NCI-H2171 (cell line): ENCODE measurements at regions not wholly inside any gene's neighbourhood (a gene's known extent, or its start where the extent isn't known, plus 50 kb on each side); places are given as distances from the start of the nearest gene placed in this dataset.
"Not testable (repeated sequence)": the region's sequence is repeated elsewhere in the genome, so short reads cannot be mapped to it uniquely, and the experiment has no call there.

Experiments
- DNase-seq: peaks from one replicate; lab custom pipeline; 2025; lab: John Stamatoyannopoulos, UW

DNA sequence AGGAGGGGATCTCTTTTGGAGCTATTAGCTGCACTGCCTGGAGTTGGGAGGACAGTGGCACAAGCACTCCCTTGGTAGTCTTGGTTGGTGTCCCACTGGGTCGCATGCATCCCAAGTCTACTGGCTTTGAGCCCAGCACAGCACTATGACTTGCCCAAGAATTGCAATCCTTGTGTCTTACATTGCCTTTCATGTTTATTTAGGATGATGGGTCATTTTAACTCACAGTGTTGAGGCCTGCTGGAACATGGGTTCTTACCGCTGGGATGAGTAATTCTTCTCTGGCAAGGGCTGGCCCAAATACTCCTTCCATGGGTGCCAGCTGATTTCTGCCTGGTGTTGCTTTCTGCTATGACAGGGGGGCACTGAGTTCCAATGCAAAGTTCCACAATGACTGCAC lies 185.5 kb downstream of the TEX13C start:
- no peak for DNase-seq

DNA sequence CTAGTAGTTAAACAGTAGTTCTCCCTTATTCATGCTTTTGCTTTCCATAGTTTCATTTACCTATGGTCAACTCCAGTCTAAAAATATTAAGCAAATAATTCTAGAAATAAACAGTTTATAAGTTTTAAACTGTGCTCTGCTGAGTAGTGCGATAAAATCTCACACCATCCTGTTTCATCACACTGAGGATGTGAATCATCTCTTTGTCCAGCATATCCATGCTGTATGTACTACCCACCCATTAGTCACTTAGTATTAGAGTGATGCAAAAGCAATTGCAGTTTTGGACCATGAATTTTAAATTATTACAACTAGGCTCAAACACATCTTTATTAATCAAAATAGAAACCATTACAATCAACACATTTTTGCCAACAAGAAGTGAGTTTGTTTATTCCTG lies 187.4 kb downstream of the TEX13C start:
- DNase-seq: no peak

DNA sequence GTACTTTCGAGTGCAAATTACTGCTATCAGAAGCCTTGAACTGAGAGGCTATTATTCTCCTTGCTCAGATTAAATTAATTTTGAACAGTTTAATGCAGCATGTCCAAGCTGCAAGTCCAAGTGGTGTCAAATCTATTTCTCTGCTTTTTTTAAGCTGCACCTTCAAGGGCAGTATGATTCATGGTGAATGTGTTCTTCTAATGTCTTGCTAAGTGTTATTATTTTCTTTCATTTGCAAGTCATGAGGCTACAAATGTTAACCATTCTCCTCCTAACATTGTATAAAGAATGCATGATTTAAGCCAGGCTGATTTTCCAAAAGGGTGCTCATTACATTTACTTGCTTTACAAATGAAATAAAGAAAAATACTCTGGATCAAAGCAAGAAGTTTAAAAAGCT lies 200.4 kb downstream of the TEX13C start:
- DNase-seq: no peak

DNA sequence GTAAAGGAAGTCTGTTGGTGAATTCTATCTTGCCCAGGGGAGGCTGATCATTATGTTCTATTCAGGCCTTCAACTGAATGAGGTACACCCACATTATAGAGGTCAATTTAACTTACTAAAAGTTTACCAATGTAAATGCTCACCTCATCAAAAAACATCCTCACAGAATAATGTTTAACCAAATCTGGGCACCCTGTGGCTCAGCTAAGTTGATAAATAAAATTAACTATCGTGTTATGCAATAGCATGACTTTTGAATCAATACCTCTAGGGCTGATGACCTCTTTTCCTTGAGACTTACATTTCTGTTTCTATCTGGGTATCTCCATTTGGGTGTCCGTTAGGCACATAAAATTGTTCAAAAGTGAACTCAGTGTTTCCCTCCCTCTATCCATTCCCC lies 203.1 kb downstream of the TEX13C start:
- DNase-seq: no peak

DNA sequence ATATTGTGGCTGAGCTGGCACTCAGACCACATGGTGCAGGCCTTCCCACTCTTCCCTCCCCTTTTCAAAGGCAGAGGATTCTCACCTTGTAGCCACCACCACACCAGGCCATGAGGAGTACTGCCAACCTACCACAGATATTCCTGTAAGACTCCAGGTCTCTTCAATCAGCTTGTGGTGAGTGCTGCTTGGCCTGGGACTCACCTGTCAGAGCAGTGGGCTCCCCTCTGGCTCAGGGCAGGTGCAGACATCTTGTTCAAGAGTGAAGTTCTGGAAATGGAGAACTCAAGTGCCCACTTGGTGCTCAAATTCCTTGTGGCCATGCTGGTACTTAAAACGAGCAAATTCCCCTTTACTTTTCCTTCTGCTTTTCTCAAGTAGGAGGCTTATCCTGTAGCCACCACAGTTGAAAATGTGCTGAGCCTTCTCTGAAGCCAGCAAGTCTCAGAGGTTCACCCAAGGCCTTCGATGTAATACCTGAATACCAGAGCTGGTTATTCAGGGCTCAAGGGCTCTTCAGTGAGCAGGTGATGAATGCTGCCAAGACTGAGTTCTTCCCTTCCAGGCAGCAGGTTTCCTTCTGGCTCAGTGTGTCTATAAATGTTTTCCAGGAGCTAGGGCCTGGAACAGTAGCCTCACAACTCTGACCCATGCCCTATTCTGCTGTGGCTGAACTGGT lies 212.9 kb downstream of the TEX13C start:
- DNase-seq: no peak

DNA sequence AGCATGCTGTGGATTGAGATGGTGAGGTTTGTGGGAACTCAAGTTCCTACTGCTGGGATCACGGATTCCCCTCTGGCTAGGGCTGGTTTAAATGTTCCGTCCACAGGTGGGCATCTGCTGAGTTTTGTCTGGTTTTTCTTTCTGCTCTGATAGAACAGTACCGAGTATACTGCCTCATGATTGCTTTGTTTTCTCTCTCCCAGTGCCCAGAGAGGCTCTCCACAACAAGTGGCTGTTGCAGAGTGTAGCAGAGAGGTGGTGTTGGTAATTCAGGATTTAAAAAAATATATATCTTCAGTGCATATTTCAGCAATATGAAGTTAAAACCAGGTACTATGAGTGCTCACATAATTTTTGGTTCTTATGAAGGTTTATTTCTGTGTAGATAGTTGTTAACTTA lies 213.7 kb downstream of the TEX13C start:
- DNase-seq: no peak

DNA sequence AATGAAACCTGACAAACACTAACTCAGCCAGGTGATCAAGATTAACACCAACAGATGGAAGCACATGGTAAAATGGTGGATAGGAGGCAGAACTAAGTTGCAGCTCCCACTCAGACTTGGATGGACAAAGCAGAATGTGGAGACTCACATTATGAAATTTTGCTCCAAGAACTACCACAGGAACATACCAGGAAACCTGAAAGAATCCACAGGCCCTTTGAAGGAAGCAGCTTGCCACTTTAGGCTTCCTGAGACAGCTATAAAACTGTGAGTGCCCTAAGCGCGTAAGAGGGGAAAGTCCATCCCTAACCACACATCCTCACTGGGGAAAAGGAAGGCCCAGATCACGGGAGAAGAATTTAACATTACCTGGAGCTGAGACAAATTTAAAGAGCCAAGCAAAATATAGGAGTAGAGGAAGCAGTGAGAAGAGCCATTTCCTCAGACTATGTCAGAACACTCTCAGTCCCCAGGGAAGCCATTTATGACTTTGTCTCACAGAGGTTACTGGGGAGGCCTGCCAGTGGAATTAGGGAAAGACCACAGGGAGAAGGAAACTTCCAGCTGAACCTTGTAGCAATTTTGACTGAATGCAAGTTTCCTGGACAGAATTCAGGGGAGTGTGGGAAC lies 224.5 kb downstream of the TEX13C start:
- DNase-seq: no peak

DNA sequence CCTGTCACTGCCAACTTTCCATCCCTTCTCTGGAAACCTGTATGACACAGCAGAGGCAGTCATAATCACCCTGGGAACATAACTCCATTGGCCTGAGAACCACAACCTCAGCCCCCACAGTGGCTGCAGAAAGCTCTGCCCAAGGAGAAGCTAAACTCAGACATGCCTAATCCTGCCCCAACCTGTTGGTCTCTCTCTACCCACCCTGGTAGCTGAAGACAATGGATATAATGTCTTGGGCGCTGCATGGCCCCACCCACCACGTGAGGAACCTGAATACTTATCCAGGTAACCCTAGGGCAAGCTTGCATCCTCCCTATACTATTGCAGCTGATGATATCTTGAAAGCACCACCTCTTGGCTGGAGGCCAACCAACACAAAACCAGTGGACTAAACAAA lies 225.2 kb downstream of the TEX13C start:
- DNase-seq: no peak

DNA sequence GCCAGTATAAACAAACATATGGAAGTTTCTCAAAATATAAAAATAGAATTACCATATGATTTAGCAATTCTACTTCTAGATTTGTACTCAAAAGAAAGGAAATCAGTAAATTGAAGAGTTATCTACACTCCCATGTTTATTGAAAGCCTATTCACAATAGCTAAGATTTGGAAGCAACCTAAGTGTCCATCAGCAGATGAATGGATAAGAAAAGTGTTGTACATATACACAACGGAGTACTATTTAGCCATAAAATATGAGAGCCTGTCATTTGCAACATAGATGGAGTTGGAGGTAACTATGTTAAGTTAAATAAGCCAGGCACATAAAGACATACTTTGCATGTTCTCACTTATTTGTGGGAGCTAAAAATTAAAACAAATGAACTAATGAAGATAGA lies 257.8 kb downstream of the TEX13C start:
- no peak for DNase-seq

DNA sequence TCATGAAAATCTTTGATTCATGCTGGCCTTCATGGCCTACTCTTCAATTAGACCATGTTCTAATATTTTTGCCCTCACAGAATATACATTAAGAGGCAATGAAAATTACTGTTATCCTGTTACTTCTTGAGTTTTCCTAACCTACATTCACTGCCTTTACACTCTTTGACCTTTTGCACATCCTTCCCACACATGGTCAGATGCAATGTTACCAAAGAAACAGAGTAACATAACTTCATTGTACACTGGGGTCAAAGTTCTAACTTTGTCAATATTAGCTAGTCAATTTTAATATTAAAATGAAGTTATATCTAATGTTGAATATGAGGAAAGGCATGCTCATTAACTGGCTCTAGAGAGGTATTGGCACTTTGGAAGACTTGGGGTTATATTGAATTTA lies 284.8 kb downstream of the TEX13C start:
- no peak for DNase-seq

DNA sequence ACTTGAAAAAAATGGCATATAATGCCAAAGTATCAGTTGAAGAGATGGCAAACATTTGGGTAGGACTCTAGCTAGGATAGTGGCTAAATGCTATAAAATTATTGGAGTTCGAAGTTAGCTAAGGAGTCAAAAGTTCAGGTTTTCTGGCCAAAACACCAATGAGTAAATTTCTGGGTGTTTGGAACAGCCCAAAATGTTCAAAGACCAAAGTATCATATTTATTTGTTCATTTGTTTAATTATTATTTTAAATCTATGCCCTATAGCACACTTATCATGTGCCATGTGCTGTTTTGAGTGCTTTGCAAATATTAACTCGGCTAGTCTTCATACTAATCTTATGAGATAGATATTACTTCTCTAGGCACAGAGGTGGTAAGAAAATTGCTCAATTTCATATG lies 285.5 kb downstream of the TEX13C start:
- no peak for DNase-seq

DNA sequence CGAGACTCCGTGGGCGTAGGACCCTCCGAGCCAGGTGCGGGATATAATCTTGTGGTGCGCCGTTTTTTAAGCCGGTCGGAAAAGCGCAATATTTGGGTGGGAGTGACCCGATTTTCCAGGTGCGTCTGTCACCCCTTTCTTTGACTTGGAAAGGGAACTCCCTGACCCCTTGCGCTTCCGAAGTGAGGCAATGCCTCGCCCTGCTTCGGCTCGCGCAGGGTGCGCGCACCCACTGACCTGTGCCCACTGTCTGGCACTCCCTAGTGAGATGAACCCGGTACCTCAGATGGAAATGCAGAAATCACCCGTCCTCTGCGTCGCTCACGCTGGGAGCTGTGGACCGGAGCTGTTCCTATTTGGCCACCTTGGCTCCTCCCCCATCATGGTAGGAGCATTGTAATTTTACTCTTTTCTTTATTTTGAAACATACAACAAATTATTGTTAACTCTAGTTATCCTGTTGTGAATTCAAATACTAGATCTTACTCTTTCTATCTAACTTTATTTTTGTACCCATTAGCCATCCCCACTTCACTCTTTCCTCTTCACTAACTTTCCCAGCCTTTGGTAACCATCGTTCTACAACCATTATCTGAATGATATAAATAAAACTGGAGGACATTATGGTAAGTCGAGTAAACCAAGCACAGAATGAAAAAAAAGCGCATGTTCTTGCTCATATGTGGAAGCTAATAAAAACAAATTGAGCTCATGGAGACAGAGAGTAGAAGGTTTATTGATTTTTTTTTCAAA lies 295.1 kb downstream of the TEX13C start:
- not testable (repeated sequence) for DNase-seq

DNA sequence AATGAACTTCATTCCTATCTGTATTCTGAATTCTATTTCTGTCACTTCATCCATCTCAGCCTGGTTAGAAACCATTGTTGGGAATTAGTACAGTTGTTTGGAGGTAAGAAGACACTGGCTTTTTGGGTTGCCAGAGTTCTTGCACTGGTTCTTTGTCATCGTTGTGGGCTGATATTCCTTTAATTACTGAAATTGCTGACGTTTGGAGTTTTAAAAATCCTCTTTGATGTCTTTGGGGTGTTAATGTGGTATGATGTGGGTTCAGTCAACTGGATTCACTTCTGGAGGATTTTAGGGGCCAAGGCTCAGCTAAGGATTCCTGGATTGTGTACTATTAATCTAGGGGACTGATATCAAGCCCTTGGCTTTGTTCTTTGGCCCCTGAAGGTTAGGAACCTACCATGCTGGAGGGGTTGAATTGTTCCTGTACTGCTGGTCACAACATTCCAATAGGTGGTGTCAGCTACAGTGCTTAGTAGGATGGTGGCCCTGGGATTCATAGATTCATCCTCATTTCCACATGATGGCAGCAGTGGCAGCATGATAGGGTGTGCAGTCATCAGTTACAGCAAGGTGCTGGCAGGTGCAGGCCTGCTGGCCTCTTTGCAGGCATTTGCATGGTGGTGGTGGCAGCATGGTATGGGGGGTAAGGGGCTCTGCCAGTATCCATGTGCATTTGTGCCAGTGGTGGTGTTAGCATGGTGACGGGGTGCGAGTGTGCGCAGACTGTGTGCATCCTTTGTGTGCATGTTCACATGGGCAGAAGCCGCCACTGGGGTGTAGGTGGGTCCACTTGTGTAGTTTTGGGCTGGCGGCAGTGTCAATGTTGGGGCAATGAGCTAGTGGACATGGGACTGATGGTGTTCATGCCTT lies 301.3 kb downstream of the TEX13C start:
- no peak for DNase-seq

DNA sequence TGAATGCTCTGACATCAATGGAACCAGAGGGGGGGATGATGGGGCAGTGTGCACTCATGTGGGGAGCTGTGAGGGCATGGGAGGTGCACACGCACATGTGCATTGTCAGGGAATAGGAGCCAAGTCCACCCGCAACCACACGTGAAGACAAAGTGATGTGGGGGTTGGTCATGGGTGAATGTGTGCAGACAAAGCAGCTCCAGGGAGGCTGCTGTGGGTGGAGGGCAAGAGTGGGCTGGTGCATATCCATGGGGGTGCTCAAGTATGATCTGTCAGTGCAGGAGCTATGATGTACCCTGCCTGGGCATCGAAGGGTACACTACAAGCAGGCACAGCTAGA lies 301.9 kb downstream of the TEX13C start:
- DNase-seq: no peak

DNA sequence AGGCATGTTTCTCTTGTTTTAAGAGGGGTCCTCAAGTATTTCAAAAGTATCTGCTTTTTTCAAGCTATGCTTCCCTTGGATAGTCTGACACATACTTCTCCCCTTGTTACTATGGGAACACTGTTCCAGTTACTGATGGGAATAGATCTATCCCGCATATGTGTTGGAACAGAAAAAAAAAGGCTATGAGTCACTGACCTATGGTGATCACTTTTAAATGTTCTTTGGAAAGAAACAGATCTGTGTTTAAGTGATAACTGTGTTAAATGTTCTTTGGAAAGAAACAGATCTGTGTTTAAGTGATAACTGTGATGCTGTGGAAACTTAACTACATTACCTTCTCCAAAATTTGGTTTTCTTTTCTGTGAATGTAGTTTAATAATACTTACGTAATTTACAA lies 303.2 kb downstream of the TEX13C start:
- DNase-seq: no peak

DNA sequence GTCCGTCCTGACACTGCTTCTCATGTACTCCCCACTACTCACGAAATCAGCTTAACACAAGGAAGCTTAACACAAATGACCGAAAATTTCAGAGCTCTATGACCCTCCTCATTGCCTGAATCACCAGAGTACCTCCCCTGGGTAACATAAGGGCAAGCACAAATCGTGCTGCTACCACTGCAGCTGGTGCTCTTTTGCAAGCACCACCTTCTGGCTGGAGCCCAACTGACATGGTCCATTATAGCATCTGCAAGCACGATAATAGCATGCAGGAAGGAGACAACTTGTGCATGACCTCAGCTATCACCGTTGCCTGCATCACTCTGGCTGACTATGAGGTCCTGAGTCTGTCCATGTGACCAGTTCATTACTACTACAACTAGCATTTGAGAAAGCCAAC lies 308.0 kb downstream of the TEX13C start:
- DNase-seq: no peak

DNA sequence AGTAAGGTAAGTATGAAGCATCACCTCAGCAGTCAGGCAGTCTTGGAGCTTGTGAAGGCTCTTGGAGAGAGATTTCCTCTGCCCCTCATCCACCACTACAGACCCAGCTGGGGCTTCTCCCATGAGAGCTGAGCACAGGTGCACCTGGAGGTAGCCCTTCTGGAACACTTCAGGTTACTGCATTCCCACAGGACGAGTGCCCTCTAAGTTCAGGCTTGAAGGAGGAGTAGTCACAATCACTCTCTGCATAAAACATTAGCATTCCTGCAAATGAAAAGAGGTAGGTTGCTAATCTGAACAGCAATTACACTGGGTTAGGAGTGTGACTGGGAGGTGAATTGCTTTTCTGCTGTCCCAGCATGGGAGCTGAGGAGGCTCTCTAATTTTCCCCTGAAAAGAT lies 308.8 kb downstream of the TEX13C start:
- DNase-seq: no peak

DNA sequence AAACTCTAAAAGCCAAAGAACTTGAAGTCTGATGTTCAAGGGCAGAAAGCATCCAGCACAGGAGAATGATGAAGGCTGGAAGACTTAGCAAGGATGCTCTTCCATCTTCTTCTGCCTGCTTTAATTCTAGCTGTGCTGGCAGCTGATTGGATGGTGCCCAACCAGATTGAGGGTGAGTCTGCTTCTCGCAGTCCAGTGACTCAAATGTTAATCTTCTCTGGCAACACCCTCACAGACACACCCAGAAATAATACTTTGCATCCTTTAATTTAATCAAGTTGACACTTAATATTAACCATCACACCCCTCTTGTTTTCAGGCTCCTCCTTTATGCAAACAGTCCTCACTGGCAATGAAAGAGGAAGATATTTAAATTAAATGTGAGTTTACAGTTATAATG lies 321.7 kb downstream of the TEX13C start:
- no peak for DNase-seq

DNA sequence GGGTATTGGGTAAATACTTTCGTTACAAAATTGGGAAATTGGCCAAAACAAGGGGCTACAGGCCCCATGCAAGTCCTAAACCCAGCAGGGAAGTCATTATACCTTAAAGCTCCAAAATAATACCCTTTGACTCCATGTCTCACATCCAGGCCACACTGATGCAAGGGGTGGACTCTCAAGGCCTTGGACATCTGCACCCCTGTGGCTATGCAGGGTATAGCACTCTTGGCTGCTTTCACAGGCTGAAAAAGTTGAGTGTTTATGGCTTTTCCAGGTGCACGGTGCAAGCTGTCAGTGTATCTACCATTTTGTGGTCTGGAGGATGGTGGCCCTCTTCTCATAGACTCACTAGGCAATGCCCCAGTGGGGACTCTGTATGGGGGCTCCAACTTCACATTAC lies 326.5 kb downstream of the TEX13C start:
- DNase-seq: no peak

DNA sequence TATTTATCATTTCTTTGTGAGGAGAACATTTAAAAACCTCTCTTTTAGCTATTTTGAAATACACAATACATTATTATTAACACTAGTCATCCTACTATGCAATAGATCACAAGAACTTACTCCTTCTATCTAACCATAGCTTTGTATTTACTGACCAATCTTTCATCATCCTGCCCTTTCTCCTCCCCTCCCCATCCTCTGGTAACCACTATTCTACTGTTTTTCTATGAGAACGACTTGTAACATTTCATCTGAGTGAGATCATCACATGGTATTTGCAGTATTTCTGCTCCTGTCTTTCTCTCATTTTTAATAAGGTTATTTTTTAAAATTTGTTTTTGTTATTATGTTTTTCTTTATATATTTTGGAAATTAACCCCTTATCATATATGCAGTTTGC lies 331.8 kb downstream of the TEX13C start:
- DNase-seq: no peak

DNA sequence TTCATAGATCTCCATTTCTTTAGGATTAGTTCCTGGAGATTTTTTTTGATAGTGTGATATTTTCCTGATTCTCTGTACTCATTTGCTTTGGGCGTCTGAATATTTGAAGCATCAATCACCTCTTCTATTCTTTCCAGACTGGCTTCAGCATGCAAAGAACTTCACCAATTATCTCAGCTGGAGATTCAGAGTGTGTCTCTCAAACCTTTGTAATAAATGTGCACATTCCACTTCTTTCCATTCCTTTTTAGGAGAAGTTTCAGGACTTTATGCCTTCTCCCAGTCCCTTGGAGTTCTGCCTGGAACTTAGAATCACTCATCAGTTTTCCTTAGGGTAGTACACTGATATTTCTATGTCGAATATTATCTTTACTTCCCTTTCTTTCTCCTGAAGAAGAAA lies 334.8 kb downstream of the TEX13C start:
- DNase-seq: no peak

DNA sequence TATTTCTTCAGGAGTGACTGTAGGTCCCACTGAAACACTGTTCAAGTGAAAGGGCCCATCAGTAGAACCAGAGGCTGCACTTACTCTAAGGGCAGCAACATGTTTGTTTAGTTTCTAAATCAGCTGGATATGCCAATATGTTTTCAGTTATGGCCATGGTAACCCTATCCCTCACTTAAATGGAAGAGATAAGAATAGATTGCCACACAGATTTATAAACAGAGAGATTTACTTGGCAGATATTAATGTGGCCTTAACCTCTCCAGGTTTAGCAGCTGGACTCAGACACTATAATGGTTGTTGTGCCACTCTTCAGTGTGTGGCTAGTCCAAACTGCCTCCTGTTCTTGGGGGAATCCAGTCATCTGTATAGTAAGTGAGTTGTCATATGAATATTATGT lies 354.1 kb downstream of the TEX13C start:
- no peak for DNase-seq

DNA sequence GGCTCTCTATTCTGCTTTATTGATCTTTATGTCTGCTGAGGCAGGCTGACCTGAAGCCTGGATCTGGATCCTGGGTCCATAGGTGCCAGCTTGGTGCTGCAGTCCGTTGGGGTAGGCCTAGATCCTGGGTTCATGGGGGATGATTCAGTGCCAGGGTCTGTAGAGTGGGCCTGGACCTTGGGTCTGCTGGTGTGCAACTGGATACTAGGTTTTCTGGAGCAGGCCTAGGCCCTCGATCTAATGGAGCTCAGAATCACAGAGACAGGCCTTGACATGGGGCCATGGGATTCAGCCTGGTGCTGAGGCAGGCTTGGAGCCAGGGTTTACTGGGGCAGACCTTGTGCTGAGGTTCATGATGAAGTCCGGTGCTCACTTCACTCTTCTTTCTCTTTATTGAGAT lies 358.6 kb downstream of the TEX13C start:
- DNase-seq: no peak
